Fibroblast of the aortic adventitia (primary cell): ENCODE measurements at regions not wholly inside any gene's neighbourhood (a gene's known extent, or its start where the extent isn't known, plus 50 kb on each side); places are given as distances from the start of the nearest gene placed in this dataset.

ENCODE experiments used
- DNase-seq: peaks from one replicate; pipeline ENCODE4 v3.0.0-alpha.2; 2010; ENCODE audit warnings: low read depth
- H3K4me3 ChIP-seq: 2 replicates; pipeline ENCODE4 v1.5.1; 2011; ENCODE audit warnings: low read depth, mild to moderate bottlenecking, control low read depth, low read length, moderate library complexity
- TF ChIP-seq, protein P1 (sequence below): IDR thresholded peaks from 2 replicates; pipeline ENCODE4 v1.5.1; 2011; ENCODE audit warnings: mild to moderate bottlenecking, low read length, control low read depth, inconsistent platforms; ENCODE audit not compliant: insufficient read depth

DNA sequence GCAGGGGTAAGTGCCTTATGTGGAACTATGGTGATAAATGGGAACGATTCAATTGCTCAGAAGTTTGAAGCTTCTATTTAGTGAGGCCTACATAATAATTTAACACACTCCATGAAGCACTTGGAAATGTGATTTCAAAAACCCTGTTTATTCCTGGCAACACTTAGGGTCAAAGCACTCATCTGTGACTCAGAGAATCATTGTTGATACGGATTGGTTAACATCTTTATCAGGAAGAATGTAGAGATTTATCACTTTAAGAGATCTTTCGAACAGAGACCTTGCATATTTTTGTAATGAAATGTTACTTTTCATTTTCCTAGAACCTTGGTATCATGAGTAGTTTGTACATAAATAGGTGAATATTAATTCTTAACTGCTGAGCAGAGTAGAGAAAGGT is 269.1 kb upstream of the SLIT2 start:
- H3K4me3 ChIP-seq: no peak overlapping the region
- TF ChIP-seq, protein P1, sequence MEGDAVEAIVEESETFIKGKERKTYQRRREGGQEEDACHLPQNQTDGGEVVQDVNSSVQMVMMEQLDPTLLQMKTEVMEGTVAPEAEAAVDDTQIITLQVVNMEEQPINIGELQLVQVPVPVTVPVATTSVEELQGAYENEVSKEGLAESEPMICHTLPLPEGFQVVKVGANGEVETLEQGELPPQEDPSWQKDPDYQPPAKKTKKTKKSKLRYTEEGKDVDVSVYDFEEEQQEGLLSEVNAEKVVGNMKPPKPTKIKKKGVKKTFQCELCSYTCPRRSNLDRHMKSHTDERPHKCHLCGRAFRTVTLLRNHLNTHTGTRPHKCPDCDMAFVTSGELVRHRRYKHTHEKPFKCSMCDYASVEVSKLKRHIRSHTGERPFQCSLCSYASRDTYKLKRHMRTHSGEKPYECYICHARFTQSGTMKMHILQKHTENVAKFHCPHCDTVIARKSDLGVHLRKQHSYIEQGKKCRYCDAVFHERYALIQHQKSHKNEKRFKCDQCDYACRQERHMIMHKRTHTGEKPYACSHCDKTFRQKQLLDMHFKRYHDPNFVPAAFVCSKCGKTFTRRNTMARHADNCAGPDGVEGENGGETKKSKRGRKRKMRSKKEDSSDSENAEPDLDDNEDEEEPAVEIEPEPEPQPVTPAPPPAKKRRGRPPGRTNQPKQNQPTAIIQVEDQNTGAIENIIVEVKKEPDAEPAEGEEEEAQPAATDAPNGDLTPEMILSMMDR: no peak
- DNase-seq: peak; percentile 72

DNA sequence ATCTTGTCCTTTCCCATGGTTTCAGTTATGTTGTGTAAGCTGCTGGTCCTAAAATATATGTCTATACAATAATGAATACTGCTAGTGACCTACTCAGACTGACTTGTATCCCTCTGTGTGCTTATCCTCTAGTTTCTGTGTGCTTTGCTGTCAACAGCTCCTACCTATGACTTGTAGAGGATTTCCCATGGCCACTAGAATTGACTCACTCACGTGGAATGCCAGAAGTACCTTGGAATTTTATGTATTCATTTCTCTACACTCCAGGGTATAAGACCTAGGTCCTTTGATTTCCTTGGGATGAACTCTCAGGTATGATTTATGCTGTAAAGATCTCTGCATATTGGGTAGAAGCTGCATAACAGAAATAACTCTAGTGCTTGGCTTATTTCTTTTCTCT is 279.9 kb upstream of the SLIT2 start:
- DNase-seq: peak; percentile 25
- TF ChIP-seq, protein P1: no peak
- H3K4me3 ChIP-seq: no peak overlapping the region

DNA sequence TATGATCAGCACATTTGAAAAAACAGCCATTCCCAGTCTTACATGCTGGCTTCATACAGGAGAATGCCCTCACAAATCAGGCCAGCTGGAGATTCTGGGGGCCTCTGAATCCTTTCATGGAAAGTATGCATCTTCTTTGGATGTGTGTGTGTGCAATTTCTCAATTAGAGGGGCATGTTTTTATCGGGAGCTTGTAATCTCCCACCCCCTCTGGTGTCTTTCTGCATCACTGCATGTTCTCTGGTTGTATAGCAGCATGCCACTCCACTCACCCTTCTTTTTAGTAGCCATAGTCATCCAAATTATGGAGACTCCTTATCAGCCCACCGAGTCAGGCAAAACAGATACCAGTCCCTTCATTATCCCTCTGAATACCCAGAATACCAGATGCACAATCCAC is 282.2 kb upstream of the SLIT2 start:
- TF ChIP-seq, protein P1: no peak
- no peak overlapping the region for H3K4me3 ChIP-seq
- no peak for DNase-seq

DNA sequence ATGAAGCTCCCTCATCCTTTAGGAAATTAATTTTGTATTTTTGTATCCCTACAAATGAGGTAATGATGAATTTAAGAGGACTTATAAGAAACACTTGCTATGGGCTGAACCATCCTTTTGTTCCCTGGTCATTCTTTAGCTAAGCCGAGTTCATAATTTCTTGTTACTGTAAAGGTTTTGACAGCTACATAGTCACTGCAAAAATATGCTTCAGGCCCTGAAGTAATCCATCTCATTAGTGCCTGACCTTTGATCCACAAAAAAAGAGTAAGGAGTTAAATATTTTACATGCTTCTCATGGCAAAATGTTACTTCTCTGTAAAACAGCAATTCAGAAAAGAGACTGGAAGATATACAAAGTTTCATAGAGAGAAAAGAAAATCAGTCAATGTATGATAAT is 290.6 kb upstream of the SLIT2 start:
- TF ChIP-seq, protein P1: no peak
- DNase-seq: peak; percentile 78
- no peak overlapping the region for H3K4me3 ChIP-seq

DNA sequence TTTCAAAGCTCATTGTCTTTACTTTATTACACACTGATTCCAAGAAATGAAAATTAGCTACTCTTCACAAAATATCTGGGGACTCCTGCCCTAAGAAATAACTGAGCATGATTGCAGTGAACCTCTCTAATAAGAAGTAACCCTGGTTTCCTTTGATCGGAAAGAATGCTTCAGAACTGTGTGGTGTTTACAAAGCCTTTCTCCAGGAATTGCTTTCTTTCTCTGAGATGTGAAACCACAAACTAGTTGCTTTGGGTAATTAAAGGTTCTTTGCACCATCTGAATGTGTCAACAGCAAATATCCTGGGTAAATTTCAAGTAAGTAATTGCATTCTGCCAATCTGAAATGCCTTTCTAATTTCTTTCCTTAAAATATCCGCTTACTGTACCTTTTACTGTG is 292.9 kb upstream of the SLIT2 start:
- no peak overlapping the region for H3K4me3 ChIP-seq
- DNase-seq: no peak
- TF ChIP-seq, protein P1: no peak

DNA sequence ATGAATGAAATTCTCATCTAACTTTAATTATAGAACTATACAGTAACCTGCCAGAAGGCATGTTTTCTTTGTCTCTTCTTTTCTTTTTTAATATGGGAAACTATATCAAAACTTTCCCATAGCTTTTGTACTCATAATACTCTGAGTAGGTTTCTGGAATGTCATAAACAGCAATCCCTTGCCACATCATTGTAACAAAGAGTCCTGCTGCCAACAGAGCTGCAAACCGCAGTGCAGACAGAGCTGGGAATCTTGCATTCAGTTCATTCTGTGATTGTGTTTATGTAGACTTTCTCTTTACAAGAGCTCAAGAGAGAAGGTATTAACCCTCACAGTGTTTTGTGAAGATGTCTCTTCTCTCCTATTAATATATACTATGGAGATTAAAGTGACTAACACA is 304.4 kb upstream of the SLIT2 start:
- TF ChIP-seq, protein P1: no peak

DNA sequence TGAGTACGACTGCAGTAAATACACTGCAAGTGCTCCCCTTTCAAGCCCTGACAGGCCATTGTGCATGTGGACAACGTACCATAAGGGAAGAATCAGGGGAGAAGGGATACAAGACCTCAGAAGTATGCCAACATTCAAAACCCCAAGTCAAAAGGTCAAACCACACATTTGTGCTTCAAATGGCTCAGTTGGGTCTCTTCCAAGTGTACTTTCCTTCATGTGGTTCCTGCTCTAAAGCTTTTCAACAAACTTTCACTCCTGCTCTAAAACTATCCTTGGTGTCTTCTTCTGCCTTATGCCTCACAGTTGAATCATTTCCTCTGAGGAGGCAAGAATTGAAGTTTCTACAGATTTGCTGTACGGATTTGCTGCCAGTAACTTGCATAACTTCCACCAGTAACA is 305.7 kb upstream of the SLIT2 start:
- TF ChIP-seq, protein P1: no peak
- no peak overlapping the region for H3K4me3 ChIP-seq
- peak; percentile 100 for DNase-seq

More for the DNA sequence above, 304.4 kb upstream of the SLIT2 start:
- H3K4me3 ChIP-seq: no peak overlapping the region
- DNase-seq: peak; percentile 86
